ENCODE measurements at regions not wholly inside any gene's neighbourhood (a gene's known extent, or its start where the extent isn't known, plus 50 kb on each side); places are given as distances from the start of the nearest gene placed in this dataset.

- no peak overlapping the region for H3K27ac ChIP-seq (replicated peaks)
- DNase-seq (ENCODE audit: low read depth in 1 of 2, low spot score in 1 of 2), result no peak
- H3K4me3 ChIP-seq (replicated peaks; ENCODE audit: insufficient read depth, low read length), result no peak overlapping the region
- H3K27me3 ChIP-seq (ENCODE audit: insufficient read depth, poor library complexity, severe bottlenecking), result no peaks in the 10 kb centered on the region
- TF ChIP-seq GABPA (IDR thresholded peaks at IDR 0.05; ENCODE audit: low read depth) (no peak), CTCF (IDR thresholded peaks at IDR 0.05; ENCODE audit: insufficient read depth, low read length) (no peak)
Measured at GRCh38 chr2:108169982-108170625, 69.7 kb upstream of the SULT1C3 start.

- TF ChIP-seq POLR2AphosphoS5 (IDR thresholded peaks at IDR 0.05; ENCODE audit: low read depth) (no peak), CTCF (IDR thresholded peaks at IDR 0.05; ENCODE audit: insufficient read depth, low read length) (no peak), REST (IDR thresholded peaks at IDR 0.05; ENCODE audit: insufficient replicate concordance, low read depth) (no peak), SPI1 (IDR thresholded peaks at IDR 0.05; ENCODE audit: borderline replicate concordance, low read depth) (no peak), GABPA (IDR thresholded peaks at IDR 0.05; ENCODE audit: low read depth) (no peak)
- no peak for DNase-seq (ENCODE audit: low read depth in 1 of 2, low spot score in 1 of 2)
- Histone ChIP-seq H3K27ac (replicated peaks) (no peak overlapping the region), H3K4me3 (replicated peaks; ENCODE audit: insufficient read depth, low read length) (no peak overlapping the region), H3K27me3 (ENCODE audit: insufficient read depth, poor library complexity, severe bottlenecking) (no peaks in the 10 kb centered on the region)
Measured at GRCh38 chr2:108171657-108172056, 68.1 kb upstream of the SULT1C3 start.

- Histone ChIP-seq H3K27ac (replicated peaks) (no peak overlapping the region), H3K27me3 (ENCODE audit: insufficient read depth, poor library complexity, severe bottlenecking) (no peaks in the 10 kb centered on the region), H3K4me3 (replicated peaks; ENCODE audit: insufficient read depth, low read length) (no peak overlapping the region)
- TF ChIP-seq CTCF (IDR thresholded peaks at IDR 0.05; ENCODE audit: insufficient read depth, low read length), result no peak
- TF ChIP-seq REST (IDR thresholded peaks at IDR 0.05; ENCODE audit: insufficient replicate concordance, low read depth), result no peak
- no peak for TF ChIP-seq SPI1 (IDR thresholded peaks at IDR 0.05; ENCODE audit: borderline replicate concordance, low read depth)
- TF ChIP-seq GABPA (IDR thresholded peaks at IDR 0.05; ENCODE audit: low read depth), result no peak
- no peak for TF ChIP-seq POLR2AphosphoS5 (IDR thresholded peaks at IDR 0.05; ENCODE audit: low read depth)
- peak in 1 of 2 experiments; percentile 33 for DNase-seq (ENCODE audit: low read depth in 1 of 2, low spot score in 1 of 2)
Measured at GRCh38 chr2:108182489-108182888, 57.3 kb upstream of the SULT1C3 start.

GRCh38 chr2:108184419-108184818 is 55.3 kb upstream of the SULT1C3 start:
- DNase-seq (ENCODE audit: low read depth in 1 of 2, low spot score in 1 of 2), result no peak
- H3K4me3 ChIP-seq (replicated peaks; ENCODE audit: insufficient read depth, low read length), result no peak overlapping the region
- TF ChIP-seq GABPA (IDR thresholded peaks at IDR 0.05; ENCODE audit: low read depth), result no peak
- no peak for TF ChIP-seq CTCF (IDR thresholded peaks at IDR 0.05; ENCODE audit: insufficient read depth, low read length)
- TF ChIP-seq POLR2AphosphoS5 (IDR thresholded peaks at IDR 0.05; ENCODE audit: low read depth), result no peak
- TF ChIP-seq REST (IDR thresholded peaks at IDR 0.05; ENCODE audit: insufficient replicate concordance, low read depth), result no peak
- TF ChIP-seq SPI1 (IDR thresholded peaks at IDR 0.05; ENCODE audit: borderline replicate concordance, low read depth), result no peak
- no peak overlapping the region for H3K27ac ChIP-seq (replicated peaks)
- no peaks in the 10 kb centered on the region for H3K27me3 ChIP-seq (ENCODE audit: insufficient read depth, poor library complexity, severe bottlenecking)
